ENCODE measurements at regions not wholly inside any gene's neighbourhood (a gene's known extent, or its start where the extent isn't known, plus 50 kb on each side); places are given as distances from the start of the nearest gene placed in this dataset.

- no peaks in the 10 kb centered on the region for H3K9me3 ChIP-seq
- peaks cover 1 to 80% of the 10 kb centered on the region in 2 donors for H3K27me3 ChIP-seq
- H3K27ac ChIP-seq = peak overlapping the region in 1 of 2 donors; percentile 59
- ATAC-seq (no peak), DNase-seq (no peak)
- H3K36me3 ChIP-seq = no peaks in the 10 kb centered on the region
- H3K4me1 ChIP-seq = no peaks in the 10 kb centered on the region
- TF ChIP-seq, protein P1, sequence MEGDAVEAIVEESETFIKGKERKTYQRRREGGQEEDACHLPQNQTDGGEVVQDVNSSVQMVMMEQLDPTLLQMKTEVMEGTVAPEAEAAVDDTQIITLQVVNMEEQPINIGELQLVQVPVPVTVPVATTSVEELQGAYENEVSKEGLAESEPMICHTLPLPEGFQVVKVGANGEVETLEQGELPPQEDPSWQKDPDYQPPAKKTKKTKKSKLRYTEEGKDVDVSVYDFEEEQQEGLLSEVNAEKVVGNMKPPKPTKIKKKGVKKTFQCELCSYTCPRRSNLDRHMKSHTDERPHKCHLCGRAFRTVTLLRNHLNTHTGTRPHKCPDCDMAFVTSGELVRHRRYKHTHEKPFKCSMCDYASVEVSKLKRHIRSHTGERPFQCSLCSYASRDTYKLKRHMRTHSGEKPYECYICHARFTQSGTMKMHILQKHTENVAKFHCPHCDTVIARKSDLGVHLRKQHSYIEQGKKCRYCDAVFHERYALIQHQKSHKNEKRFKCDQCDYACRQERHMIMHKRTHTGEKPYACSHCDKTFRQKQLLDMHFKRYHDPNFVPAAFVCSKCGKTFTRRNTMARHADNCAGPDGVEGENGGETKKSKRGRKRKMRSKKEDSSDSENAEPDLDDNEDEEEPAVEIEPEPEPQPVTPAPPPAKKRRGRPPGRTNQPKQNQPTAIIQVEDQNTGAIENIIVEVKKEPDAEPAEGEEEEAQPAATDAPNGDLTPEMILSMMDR (IDR thresholded peaks at IDR 0.05) = no peak
- intact Hi-C loops (cut with DNase I) = loop anchor here (10.0 kb wide), 1 partner anchor 323 kb away; the partner anchor contains the start of gene FOXF1 (in 2 of the 2)
- no peak overlapping the region for H3K4me3 ChIP-seq
Observed at GRCh38 chr16:86191663-86192062, 292.7 kb downstream of the IRF8 start.

GRCh38 chr16:86193528-86194193 is 294.7 kb downstream of the IRF8 start:
- intact Hi-C loops (cut with DNase I) = loop anchor here (10.0 kb wide), 1 partner anchor 321 kb away; the partner anchor contains the start of gene FOXF1 (in 2 of the 2)
- no peak for ATAC-seq

DNA sequence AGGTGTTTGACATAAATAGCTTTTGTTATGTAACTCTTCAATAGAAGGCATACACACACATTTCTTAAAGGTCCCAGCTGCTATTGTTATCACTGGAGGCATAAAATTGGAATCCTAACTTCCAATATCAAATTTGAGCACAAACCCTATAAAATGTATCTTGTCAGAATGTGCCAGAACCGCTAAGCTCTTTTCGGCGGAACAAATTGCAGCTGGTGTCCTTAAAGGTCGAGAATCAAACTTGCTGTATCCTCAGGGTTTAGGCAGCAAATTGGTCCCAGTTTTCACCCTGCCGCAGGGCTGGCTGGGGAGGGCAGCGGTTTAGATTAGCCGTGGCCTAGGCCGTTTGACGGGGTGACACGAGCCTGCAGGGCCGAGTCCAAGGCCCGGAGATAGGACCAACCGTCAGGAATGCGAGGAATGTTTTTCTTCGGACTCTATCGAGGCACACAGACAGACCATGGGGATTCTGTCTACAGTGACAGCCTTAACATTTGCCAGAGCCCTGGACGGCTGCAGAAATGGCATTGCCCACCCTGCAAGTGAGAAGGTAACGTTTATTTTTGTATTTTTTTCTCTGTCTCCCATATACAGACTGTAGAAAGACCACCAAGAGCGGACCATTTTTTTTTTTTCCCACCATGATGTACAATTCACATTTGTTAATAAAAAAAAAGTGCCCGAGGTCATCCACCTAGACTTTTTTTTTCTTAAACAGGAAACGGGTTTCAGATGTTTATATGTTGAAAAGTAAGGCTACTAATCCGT is 297.1 kb downstream of the IRF8 start:
- intact Hi-C loops (cut with DNase I) = loop anchor here (10.0 kb wide), 1 partner anchor 319 kb away; the partner anchor contains the start of gene FOXF1 (in 2 of the 2)
- Histone ChIP-seq H3K27ac (peak overlapping the region; percentile 48 to 78), H3K27me3 (peaks cover 19 to 95% of the 10 kb centered on the region in 2 donors), H3K36me3 (no peaks in the 10 kb centered on the region), H3K9me3 (no peaks in the 10 kb centered on the region), H3K4me1 (no peaks in the 10 kb centered on the region), H3K4me3 (no peak overlapping the region)
- ATAC-seq (no peak), DNase-seq (no peak)
- TF ChIP-seq, protein P1 (IDR thresholded peaks at IDR 0.05) = no peak

More at GRCh38 chr16:86193528-86194193, 294.7 kb downstream of the IRF8 start:
- DNase-seq = no peak
- H3K36me3 ChIP-seq = no peaks in the 10 kb centered on the region
- no peak overlapping the region for H3K4me3 ChIP-seq
- TF ChIP-seq, protein P1 (IDR thresholded peaks at IDR 0.05) = no peak
- H3K4me1 ChIP-seq = no peaks in the 10 kb centered on the region
- H3K9me3 ChIP-seq = no peaks in the 10 kb centered on the region
- peaks cover 14 to 84% of the 10 kb centered on the region in 2 donors for H3K27me3 ChIP-seq
- H3K27ac ChIP-seq = peak overlapping the region; percentile 59 to 78

DNA sequence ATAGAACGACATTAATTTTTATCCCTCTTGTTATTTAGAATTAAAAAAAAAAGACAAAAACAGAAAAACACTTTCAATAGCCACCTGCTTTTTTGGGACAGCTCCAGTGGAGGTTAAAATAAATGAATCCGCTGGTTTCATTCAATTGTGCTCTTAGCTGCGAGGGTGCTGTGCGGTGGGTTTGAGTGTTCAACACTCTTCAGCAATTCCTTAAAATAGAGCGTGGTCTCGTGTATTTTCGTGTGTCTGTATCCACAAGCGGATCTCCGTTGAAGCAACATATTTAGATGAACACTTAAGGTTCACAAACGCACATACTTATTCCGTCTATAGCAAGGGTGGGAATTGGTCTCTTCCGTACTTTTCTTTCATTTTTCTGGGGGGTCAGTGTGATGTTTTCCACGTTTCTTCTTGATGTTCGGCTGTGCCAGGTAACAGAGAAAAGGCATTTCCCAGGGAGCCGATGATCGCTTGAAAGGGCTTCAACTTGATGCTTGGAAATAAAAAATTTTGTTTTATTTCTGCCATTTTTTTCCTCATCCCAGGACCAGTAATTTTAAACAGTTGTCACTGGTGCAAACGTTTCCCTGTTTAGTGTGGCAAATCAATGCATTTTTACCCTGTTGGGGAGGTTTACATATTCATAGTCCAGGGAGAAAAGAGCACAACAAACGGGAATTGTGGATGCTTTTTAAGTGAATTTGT is 297.9 kb downstream of the IRF8 start:
- Histone ChIP-seq H3K27ac (peak overlapping the region; percentile 48 to 78), H3K9me3 (no peaks in the 10 kb centered on the region), H3K27me3 (peaks cover 19 to 96% of the 10 kb centered on the region in 2 donors), H3K4me3 (no peak overlapping the region), H3K36me3 (no peaks in the 10 kb centered on the region), H3K4me1 (no peaks in the 10 kb centered on the region)
- ATAC-seq = no peak
- intact Hi-C loops (cut with DNase I) = loop anchor here (10.0 kb wide), 1 partner anchor 318 kb away; the partner anchor contains the start of gene FOXF1 (in 2 of the 2)
- TF ChIP-seq, protein P1 (IDR thresholded peaks at IDR 0.05) = no peak
- no peak for DNase-seq
